ENCODE measurements at regions not wholly inside any gene's neighbourhood (a gene's known extent, or its start where the extent isn't known, plus 50 kb on each side); places are given as distances from the start of the nearest gene placed in this dataset.

DNA sequence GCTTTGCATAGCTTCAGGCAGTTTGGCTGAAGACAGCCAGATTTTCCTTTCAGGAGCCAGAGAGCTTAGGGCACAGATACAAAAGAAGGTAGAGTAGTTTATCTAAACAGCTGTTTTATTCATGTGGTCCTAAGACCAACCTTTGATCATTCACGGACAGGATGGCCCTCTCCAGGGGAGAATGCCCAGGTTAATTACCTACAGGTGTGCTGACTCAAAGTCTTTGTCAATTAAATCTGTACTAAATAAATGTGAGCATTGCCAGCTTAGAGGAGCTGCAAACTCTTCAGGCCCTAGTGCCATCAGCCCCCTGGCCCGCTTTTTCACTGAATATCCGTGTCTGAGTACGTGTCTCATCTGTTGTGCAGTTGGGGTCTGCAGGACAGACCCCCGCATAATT is 554.7 kb downstream of the NUP35 start:
- no peaks in the 10 kb centered on the region for H3K79me2 ChIP-seq (ENCODE audit: control insufficient read depth, insufficient read depth, low read length)
- DNase-seq (ENCODE audit: extremely low read depth in 1 of 4, low spot score in 3 of 4) (no peak), FAIRE-seq (no peak), ATAC-seq (no peak)
- no peaks in the 10 kb centered on the region for H3K9me3 ChIP-seq (replicated peaks; ENCODE audit: control insufficient read depth, insufficient read depth, low read depth, low read length)
- H4K20me1 ChIP-seq (replicated peaks; ENCODE audit: control insufficient read depth, insufficient read depth, low read length): no peaks in the 10 kb centered on the region
- POLR2A ChIA-PET: interaction anchor here (0.6 kb wide), 1 partner anchor 94 kb away, joined by 3 read pairs; no protein-coding TSS in a partner anchor
- in situ Hi-C loops (cut with MboI) (no loop called here), intact Hi-C loops (cut with micrococcal nuclease) (no loop called here)
- CTCF ChIA-PET (ENCODE audit: low intra/inter-chr PET ratio): no interaction called here
- TF ChIP-seq TCF15 (CRISPR knock-in tag; IDR thresholded peaks at IDR 0.05) (no peak), HNRNPH1 (optimal IDR thresholded peaks at IDR 0.05; ENCODE audit: low read depth, low read length) (no peak), HOXB6 (CRISPR knock-in tag; IDR thresholded peaks at IDR 0.05; ENCODE audit: borderline replicate concordance) (no peak)
- WGBS (ENCODE audit: insufficient coverage, low coverage, missing lambda C conversion rate): 1% methylated on average over 5 of the region's 5 CpGs
- no peak overlapping the region for H3K4me2 ChIP-seq (ENCODE audit: insufficient read depth, low read length)
- no peak overlapping the region for H2AFZ ChIP-seq (ENCODE audit: low read depth, low read length)
- H3K4me3 ChIP-seq: no peak overlapping the region
- no peaks in the 10 kb centered on the region for H3K36me3 ChIP-seq (ENCODE audit: control insufficient read depth, insufficient read depth, low read length)
- no peak overlapping the region for H3K9ac ChIP-seq (ENCODE audit: insufficient read depth in 1 of 2, low read depth in 2 of 2, low read length in 2 of 2)
- no peaks in the 10 kb centered on the region for H3K4me1 ChIP-seq (replicated peaks in 1 of 2; ENCODE audit: control insufficient read depth in 2 of 2, insufficient read depth in 2 of 2, low read length in 2 of 2)
- H3K27me3 ChIP-seq (ENCODE audit: control insufficient read depth in 2 of 2, insufficient read depth in 2 of 2, low read length in 2 of 2): no peaks in the 10 kb centered on the region
- H3K9me1 ChIP-seq (ENCODE audit: control insufficient read depth, insufficient read depth, low read length): no peaks in the 10 kb centered on the region
- no peak overlapping the region for H3K27ac ChIP-seq (ENCODE audit: extremely low read depth, low read depth, low read length)
- BruUV-seq (replicated peaks): no TSS peak

- Histone ChIP-seq H3K36me3 (ENCODE audit: control insufficient read depth, insufficient read depth, low read length) (no peaks in the 10 kb centered on the region), H3K27me3 (ENCODE audit: control insufficient read depth in 2 of 2, insufficient read depth in 2 of 2, low read length in 2 of 2) (no peaks in the 10 kb centered on the region), H3K9me1 (ENCODE audit: control insufficient read depth, insufficient read depth, low read length) (no peaks in the 10 kb centered on the region), H3K4me2 (ENCODE audit: insufficient read depth, low read length) (no peak overlapping the region), H3K79me2 (ENCODE audit: control insufficient read depth, insufficient read depth, low read length) (no peaks in the 10 kb centered on the region), H2AFZ (ENCODE audit: low read depth, low read length) (no peak overlapping the region), H4K20me1 (replicated peaks; ENCODE audit: control insufficient read depth, insufficient read depth, low read length) (no peaks in the 10 kb centered on the region), H3K9ac (ENCODE audit: insufficient read depth in 1 of 2, low read depth in 2 of 2, low read length in 2 of 2) (no peak overlapping the region), H3K27ac (ENCODE audit: extremely low read depth, low read depth, low read length) (no peak overlapping the region), H3K9me3 (replicated peaks; ENCODE audit: control insufficient read depth, insufficient read depth, low read depth, low read length) (no peaks in the 10 kb centered on the region), H3K4me3 (no peak overlapping the region), H3K4me1 (replicated peaks in 1 of 2; ENCODE audit: control insufficient read depth in 2 of 2, insufficient read depth in 2 of 2, low read length in 2 of 2) (no peaks in the 10 kb centered on the region)
- ChIA-PET CTCF (ENCODE audit: low intra/inter-chr PET ratio) (no interaction called here), POLR2A (no interaction called here)
- FAIRE-seq (no peak), ATAC-seq (no peak), DNase-seq (ENCODE audit: extremely low read depth in 1 of 4, low spot score in 3 of 4) (no peak)
- BruUV-seq (replicated peaks): no TSS peak
- WGBS (ENCODE audit: insufficient coverage, low coverage, missing lambda C conversion rate): 2% methylated on average over 2 of the region's 2 CpGs
- intact Hi-C loops (cut with micrococcal nuclease) (no loop called here), in situ Hi-C loops (cut with MboI) (no loop called here)
- TF ChIP-seq ZNF121 (CRISPR knock-in tag; conservative IDR thresholded peaks at IDR 0.05) (no peak), SRSF1 (IDR thresholded peaks at IDR 0.05; ENCODE audit: low read depth, low read length) (no peak), ZNF717 (CRISPR knock-in tag; IDR thresholded peaks at IDR 0.05) (no peak), DACH1 (IDR thresholded peaks at IDR 0.05; ENCODE audit: partially characterized antibody) (no peak), MAFF (IDR thresholded peaks at IDR 0.05; ENCODE audit: low read length) (peak; percentile 49; the same call in 1 of the 2 replicates), MAFK (IDR thresholded peaks at IDR 0.05; ENCODE audit: low read length) (peak; percentile 27; the same call in 1 of the 2 replicates), U2AF1 (optimal IDR thresholded peaks at IDR 0.05; ENCODE audit: low read depth, low read length) (no peak), MYC (IDR thresholded peaks at IDR 0.05; ENCODE audit: low read depth, low read length) (no peak), MYC (CRISPR knock-in tag; IDR thresholded peaks at IDR 0.05; ENCODE audit: borderline replicate concordance, low read depth) (no peak), MAFG (tag; conservative IDR thresholded peaks at IDR 0.05) (peak; percentile 70), CAMTA2 (CRISPR knock-in tag; conservative IDR thresholded peaks at IDR 0.05) (no peak), KDM1A (IDR thresholded peaks at IDR 0.05) (no peak), ZNF311 (CRISPR knock-in tag; IDR thresholded peaks at IDR 0.05) (no peak), C11orf30 (IDR thresholded peaks at IDR 0.05; ENCODE audit: low read depth) (peak; percentile 69; the same call in 1 of the 2 replicates), ZNF263 (CRISPR knock-in tag; IDR thresholded peaks at IDR 0.05; ENCODE audit: borderline replicate concordance) (no peak)
- TF ChIP-seq, protein P1, sequence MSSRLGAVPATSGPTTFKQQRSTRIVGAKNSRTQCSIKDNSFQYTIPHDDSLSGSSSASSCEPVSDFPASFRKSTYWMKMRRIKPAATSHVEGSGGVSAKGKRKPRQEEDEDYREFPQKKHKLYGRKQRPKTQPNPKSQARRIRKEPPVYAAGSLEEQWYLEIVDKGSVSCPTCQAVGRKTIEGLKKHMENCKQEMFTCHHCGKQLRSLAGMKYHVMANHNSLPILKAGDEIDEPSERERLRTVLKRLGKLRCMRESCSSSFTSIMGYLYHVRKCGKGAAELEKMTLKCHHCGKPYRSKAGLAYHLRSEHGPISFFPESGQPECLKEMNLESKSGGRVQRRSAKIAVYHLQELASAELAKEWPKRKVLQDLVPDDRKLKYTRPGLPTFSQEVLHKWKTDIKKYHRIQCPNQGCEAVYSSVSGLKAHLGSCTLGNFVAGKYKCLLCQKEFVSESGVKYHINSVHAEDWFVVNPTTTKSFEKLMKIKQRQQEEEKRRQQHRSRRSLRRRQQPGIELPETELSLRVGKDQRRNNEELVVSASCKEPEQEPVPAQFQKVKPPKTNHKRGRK (tag; IDR thresholded peaks at IDR 0.05): no peak
Measured at GRCh38 chr2:183680573-183680972, 556.3 kb downstream of the NUP35 start.
